Tibial nerve (tissue), 4 donors: ENCODE measurements at regions not wholly inside any gene's neighbourhood (a gene's known extent, or its start where the extent isn't known, plus 50 kb on each side); places are given as distances from the start of the nearest gene placed in this dataset.

ENCODE experiments used
- DNase-seq, 2 donors: peaks; one replicate each; pipeline ENCODE4 v3.0.0-alpha.2; 2019; ENCODE audit warnings: low spot score in 2 of 2
- H3K27ac ChIP-seq, 4 donors: fragments of 200-600 bp; sonication (generic) in 3 of 4; one replicate each; pipeline ENCODE4 v1.5.1; 2017 to 2019; ENCODE audit warnings: mild to moderate bottlenecking in 1 of 4
- H3K27me3 ChIP-seq, 2 donors: fragments of 200-600 bp; sonication (generic) in 1 of 2; one replicate each; pipeline versions ENCODE4 v1.5.1 to v1.6.0; 2017 to 2019
- H3K36me3 ChIP-seq, 3 donors: fragments of 200-600 bp; sonication (generic); one replicate each; pipeline ENCODE4 v1.5.1; 2018 to 2019
- H3K4me1 ChIP-seq, 4 donors: fragments of 200-600 bp; sonication (generic) in 3 of 4; one replicate each; pipeline ENCODE4 v1.5.1; 2017 to 2019
- H3K4me3 ChIP-seq, 4 donors: fragments of 200-600 bp; sonication (generic) in 3 of 4; one replicate each; pipeline ENCODE4 v1.5.1; 2017 to 2019; ENCODE audit warnings: mild to moderate bottlenecking in 1 of 4, moderate library complexity in 1 of 4
- H3K9me3 ChIP-seq, 4 donors: fragments of 200-600 bp; sonication (generic) in 3 of 4; one replicate each; pipeline ENCODE4 v1.5.1; 2017 to 2019
- EP300 ChIP-seq, 2 donors: sonication (generic); formaldehyde crosslinking; IDR thresholded peaks; one replicate each; pipeline ENCODE4 v1.6.1; 2017; ENCODE audit warnings: antibody characterized with exemption in 2 of 2, mild to moderate bottlenecking in 1 of 2
- POLR2A ChIP-seq, 2 donors: fragments of 450-650 bp; IDR thresholded peaks; one replicate each; pipeline ENCODE4 v1.6.1; 2017; ENCODE audit warnings: antibody characterized with exemption in 2 of 2, mild to moderate bottlenecking in 2 of 2, moderate library complexity in 2 of 2
- WGBS, 2 donors: methylation state at CpG; one replicate each; pipeline ENCODE4 v1.1.5; 2018; 5-methylcytosine and 5-hydroxymethylcytosine counted together
- TF ChIP-seq, protein P1 (sequence below), 5 experiments: fragments of 200-600 bp in 3 of 5; fragments of 450-650 bp in 2 of 5; sonication (generic) in 3 of 5; IDR thresholded peaks; one replicate each; pipeline ENCODE4 v1.5.1; 2016 to 2019; ENCODE audit warnings: antibody characterized with exemption in 5 of 5, mild to moderate bottlenecking in 3 of 5, moderate library complexity in 2 of 5

DNA sequence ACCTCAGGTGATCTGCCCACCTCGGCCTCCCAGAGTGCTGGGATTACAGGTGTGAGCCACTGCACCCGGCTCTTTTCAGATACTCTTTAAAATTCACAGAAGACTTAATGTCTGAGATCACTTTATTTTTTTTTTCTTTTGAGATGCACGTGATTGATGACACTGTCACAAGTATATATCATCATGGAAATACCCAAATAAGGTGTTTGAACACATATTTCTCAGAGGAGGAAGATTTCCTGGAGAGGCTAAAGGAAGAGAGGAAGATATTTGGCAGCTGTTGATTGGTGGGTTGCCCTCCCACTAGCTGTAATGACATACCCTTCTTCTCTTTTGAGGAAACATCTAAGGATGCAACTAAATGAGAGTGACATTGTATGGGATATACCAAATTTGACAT lies 225.9 kb upstream of the CITED2 start:
- 92 to 93% methylated on average over 3 of the region's 3 CpGs for WGBS, 2 donors

DNA sequence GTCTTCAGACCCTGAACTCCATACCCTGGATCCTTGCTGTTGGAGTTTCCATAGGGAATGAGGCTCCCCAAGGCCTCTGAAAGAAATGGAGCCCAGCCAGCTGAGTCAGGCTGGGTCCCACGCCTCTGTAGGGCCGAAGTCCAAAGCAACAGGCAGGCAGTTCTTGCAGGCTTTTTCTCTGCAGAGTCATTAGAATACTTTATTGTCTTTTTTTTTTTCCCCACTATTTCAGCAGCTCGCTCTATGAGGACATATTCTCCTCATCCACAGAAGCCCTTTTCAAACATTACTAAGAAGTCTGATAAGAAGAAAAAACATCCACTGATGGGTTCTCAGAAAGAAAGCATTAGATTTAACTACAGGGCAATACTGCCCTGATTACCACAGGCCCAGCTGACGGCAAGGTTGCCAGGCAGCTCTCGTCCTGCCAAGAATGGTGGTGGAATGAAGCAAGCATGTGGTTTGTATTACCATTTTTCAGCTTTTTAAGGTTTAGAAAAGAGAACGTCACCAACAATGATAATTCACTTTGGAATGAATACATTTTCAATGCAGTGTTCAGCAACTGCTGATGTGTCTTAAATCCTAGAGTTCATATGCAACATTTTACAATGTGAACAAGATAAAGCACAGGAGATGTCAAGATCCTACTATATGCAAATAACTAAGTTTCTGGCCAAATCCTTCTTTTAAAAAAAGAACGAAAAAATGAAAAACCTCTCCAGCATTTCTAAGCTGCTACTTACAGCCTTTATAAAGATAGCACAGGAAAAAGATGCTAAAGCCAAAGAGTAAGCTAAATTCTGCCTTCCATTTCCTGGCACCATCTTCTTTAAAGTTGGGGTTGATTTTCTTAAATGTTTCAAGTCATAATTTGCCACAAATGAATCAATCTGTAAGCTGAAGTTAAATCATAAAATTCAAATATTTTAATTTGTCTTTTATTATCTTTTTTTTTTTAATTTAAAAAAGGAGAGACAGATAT lies 223.6 kb upstream of the CITED2 start:
- peak; percentile 53 to 54 for DNase-seq
- 15 to 22% methylated on average over 7 of the region's 7 CpGs for WGBS, 2 donors
- TF ChIP-seq, protein P1, sequence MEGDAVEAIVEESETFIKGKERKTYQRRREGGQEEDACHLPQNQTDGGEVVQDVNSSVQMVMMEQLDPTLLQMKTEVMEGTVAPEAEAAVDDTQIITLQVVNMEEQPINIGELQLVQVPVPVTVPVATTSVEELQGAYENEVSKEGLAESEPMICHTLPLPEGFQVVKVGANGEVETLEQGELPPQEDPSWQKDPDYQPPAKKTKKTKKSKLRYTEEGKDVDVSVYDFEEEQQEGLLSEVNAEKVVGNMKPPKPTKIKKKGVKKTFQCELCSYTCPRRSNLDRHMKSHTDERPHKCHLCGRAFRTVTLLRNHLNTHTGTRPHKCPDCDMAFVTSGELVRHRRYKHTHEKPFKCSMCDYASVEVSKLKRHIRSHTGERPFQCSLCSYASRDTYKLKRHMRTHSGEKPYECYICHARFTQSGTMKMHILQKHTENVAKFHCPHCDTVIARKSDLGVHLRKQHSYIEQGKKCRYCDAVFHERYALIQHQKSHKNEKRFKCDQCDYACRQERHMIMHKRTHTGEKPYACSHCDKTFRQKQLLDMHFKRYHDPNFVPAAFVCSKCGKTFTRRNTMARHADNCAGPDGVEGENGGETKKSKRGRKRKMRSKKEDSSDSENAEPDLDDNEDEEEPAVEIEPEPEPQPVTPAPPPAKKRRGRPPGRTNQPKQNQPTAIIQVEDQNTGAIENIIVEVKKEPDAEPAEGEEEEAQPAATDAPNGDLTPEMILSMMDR (IDR thresholded peaks at IDR 0.05): no peak
- TF ChIP-seq EP300 (IDR thresholded peaks at IDR 0.05): peak in 1 of 2 donors; percentile 81
- Histone ChIP-seq H3K4me3 (no peak overlapping the region), H3K27ac (peak overlapping the region; percentile 33 to 81 (median 65)), H3K27me3 (no peaks in the 10 kb centered on the region), H3K4me1 (peaks cover 0 to 22% (median 7%) of the 10 kb centered on the region in 4 donors), H3K36me3 (no peaks in the 10 kb centered on the region), H3K9me3 (no peaks in the 10 kb centered on the region)

More for the DNA sequence above, 225.9 kb upstream of the CITED2 start:
- DNase-seq: no peak
- H3K9me3 ChIP-seq: peaks cover 0 to 2% (median 0%) of the 10 kb centered on the region in 4 donors
- TF ChIP-seq, protein P1 (IDR thresholded peaks at IDR 0.05): no peak
- TF ChIP-seq EP300 (IDR thresholded peaks at IDR 0.05): no peak
- no peak for TF ChIP-seq POLR2A (IDR thresholded peaks at IDR 0.05)
- H3K4me3 ChIP-seq: no peak overlapping the region
- H3K27ac ChIP-seq: no peak overlapping the region
- no peaks in the 10 kb centered on the region for H3K36me3 ChIP-seq
- peaks cover 0 to 22% (median 7%) of the 10 kb centered on the region in 4 donors for H3K4me1 ChIP-seq
- H3K27me3 ChIP-seq: no peaks in the 10 kb centered on the region

GRCh38 chr6:139597087-139597763 lies 222.8 kb upstream of the CITED2 start:
- peak overlapping the region; percentile 43 to 81 (median 65) for H3K27ac ChIP-seq
- H3K36me3 ChIP-seq: no peaks in the 10 kb centered on the region
- no peaks in the 10 kb centered on the region for H3K9me3 ChIP-seq
- H3K4me1 ChIP-seq: peaks cover 0 to 25% (median 8%) of the 10 kb centered on the region in 4 donors
- TF ChIP-seq, protein P1 (IDR thresholded peaks at IDR 0.05): no peak
- TF ChIP-seq EP300 (IDR thresholded peaks at IDR 0.05) (no peak), POLR2A (IDR thresholded peaks at IDR 0.05) (no peak)
- 64 to 77% methylated on average over 1 of the region's 1 CpG for WGBS, 2 donors
- no peaks in the 10 kb centered on the region for H3K27me3 ChIP-seq
- H3K4me3 ChIP-seq: no peak overlapping the region
- no peak for DNase-seq

- peak overlapping the region in 2 of 4 donors; percentile 50 to 81 for H3K27ac ChIP-seq
- no peak for DNase-seq
- no peak overlapping the region for H3K4me3 ChIP-seq
- no peaks in the 10 kb centered on the region for H3K27me3 ChIP-seq
- peaks cover 0 to 40% (median 13%) of the 10 kb centered on the region in 4 donors for H3K4me1 ChIP-seq
- TF ChIP-seq, protein P1 (IDR thresholded peaks at IDR 0.05): no peak
- peak in 1 of 2 donors; percentile 52 for TF ChIP-seq EP300 (IDR thresholded peaks at IDR 0.05)
- 79% methylated on average over 3 of the region's 3 CpGs for WGBS, 2 donors
- no peaks in the 10 kb centered on the region for H3K36me3 ChIP-seq
- H3K9me3 ChIP-seq: no peaks in the 10 kb centered on the region
Measured at GRCh38 chr6:139595183-139595582, 220.7 kb upstream of the CITED2 start.
